H1 (cell line): ENCODE measurements at regions not wholly inside any gene's neighbourhood (a gene's known extent, or its start where the extent isn't known, plus 50 kb on each side); places are given as distances from the start of the nearest gene placed in this dataset.

Experiments used
- EZH2 ChIP-seq: fragments of 200-600 bp; sonication (generic); IDR thresholded peaks from 2 replicates; pipeline ENCODE4 v1.7.1; 2012; ENCODE audit warnings: low read depth, mild to moderate bottlenecking, moderate library complexity, low read length, inconsistent platforms; ENCODE audit not compliant: severe bottlenecking
- RAD21 ChIP-seq, 2 experiments: IDR thresholded peaks in 1 of 2; conservative IDR thresholded peaks in 1 of 2; 2 replicates each; pipeline ENCODE4 v1.6.1; 2011; ENCODE audit warnings: low read depth in 2 of 2, low read length in 2 of 2, improper control_type of control experiment in 1 of 2, inconsistent platforms in 1 of 2, mild to moderate bottlenecking in 1 of 2, moderate library complexity in 1 of 2
- SIN3A ChIP-seq, 2 experiments: IDR thresholded peaks in 1 of 2; conservative IDR thresholded peaks in 1 of 2; 2 replicates each; pipeline ENCODE4 v1.6.1; 2011 to 2012; ENCODE audit warnings: low read length in 2 of 2, improper control_type of control experiment in 1 of 2, low read depth in 1 of 2, mild to moderate bottlenecking in 1 of 2
- SIRT6 ChIP-seq: IDR thresholded peaks from one replicate; pipeline ENCODE4 v1.7.1; 2012; ENCODE audit warnings: low read length, inconsistent platforms
- TF ChIP-seq, protein P1 (sequence below), 3 experiments: IDR thresholded peaks; 1 replicate in 2 of 3; 2 replicates in 1 of 3; pipeline versions ENCODE4 v1.5.1 to v1.6.1; 2011; ENCODE audit warnings: low read length in 3 of 3, mild to moderate bottlenecking in 3 of 3, inconsistent platforms in 2 of 3, low read depth in 1 of 3, moderate library complexity in 1 of 3; ENCODE audit not compliant: insufficient read depth in 1 of 3; ENCODE audit errors: control extremely low read depth in 1 of 3

DNA sequence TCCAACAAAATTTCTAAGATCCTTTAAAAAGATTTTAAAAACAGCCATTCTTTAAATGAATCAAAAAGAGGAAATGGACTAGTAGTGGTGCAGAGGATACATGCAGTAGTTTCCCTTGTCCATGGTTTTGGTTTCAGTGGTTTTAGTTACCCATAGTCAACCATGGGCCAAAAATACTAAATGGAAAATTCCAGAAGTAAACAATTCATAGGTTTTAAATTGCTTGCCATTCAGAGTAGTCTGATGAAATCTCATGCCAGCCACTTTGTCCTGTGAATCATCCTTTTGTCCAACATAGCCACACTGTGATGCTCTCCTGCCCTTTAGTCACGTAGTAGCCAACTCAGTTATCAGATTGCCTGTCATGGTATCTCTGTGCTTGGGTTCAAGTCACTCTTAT is 286.1 kb downstream of the ANXA1 start:
- TF ChIP-seq, protein P1, sequence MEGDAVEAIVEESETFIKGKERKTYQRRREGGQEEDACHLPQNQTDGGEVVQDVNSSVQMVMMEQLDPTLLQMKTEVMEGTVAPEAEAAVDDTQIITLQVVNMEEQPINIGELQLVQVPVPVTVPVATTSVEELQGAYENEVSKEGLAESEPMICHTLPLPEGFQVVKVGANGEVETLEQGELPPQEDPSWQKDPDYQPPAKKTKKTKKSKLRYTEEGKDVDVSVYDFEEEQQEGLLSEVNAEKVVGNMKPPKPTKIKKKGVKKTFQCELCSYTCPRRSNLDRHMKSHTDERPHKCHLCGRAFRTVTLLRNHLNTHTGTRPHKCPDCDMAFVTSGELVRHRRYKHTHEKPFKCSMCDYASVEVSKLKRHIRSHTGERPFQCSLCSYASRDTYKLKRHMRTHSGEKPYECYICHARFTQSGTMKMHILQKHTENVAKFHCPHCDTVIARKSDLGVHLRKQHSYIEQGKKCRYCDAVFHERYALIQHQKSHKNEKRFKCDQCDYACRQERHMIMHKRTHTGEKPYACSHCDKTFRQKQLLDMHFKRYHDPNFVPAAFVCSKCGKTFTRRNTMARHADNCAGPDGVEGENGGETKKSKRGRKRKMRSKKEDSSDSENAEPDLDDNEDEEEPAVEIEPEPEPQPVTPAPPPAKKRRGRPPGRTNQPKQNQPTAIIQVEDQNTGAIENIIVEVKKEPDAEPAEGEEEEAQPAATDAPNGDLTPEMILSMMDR (IDR thresholded peaks at IDR 0.05; ENCODE audit: control extremely low read depth in 1 of 3, insufficient read depth in 1 of 3, low read depth in 1 of 3, low read length in 3 of 3): no peak
- TF ChIP-seq RAD21 (IDR thresholded peaks at IDR 0.05 in 1 of 2, conservative IDR thresholded peaks at IDR 0.05 in 1 of 2; ENCODE audit: low read depth in 2 of 2, low read length in 2 of 2): no peak
- no peak for TF ChIP-seq EZH2
- TF ChIP-seq SIRT6: no peak
- no peak for TF ChIP-seq SIN3A (conservative IDR thresholded peaks at IDR 0.05 in 1 of 2, IDR thresholded peaks at IDR 0.05 in 1 of 2; ENCODE audit: low read depth in 1 of 2, low read length in 2 of 2)
